Gastrocnemius medialis (tissue), 4 donors: ENCODE measurements at regions not wholly inside any gene's neighbourhood (a gene's known extent, or its start where the extent isn't known, plus 50 kb on each side); places are given as distances from the start of the nearest gene placed in this dataset.

Experiments
- ATAC-seq, 2 donors: fragments of 150-250 bp; one replicate each; pipeline ENCODE4 v1.9.1; 2016
- DNase-seq, 2 donors: peaks; one replicate each; pipeline ENCODE4 v3.0.0-alpha.2; 2019
- H3K27ac ChIP-seq, 4 donors: fragments of 200-600 bp; sonication (generic); 1 replicate in 1 of 4; 2 replicates in 3 of 4; pipeline ENCODE4 v1.5.1; 2016 to 2018; ENCODE audit warnings: mild to moderate bottlenecking in 2 of 4, moderate library complexity in 1 of 4
- H3K27me3 ChIP-seq, 3 donors: fragments of 200-600 bp; sonication (generic) in 2 of 3; 1 replicate in 1 of 3; 2 replicates in 2 of 3; pipeline versions ENCODE4 v1.5.1 to v1.6.0; 2016 to 2019; ENCODE audit warnings: mild to moderate bottlenecking in 1 of 3, moderate library complexity in 1 of 3
- H3K36me3 ChIP-seq, 2 donors: fragments of 200-600 bp; sonication (generic) in 1 of 2; one replicate each; pipeline ENCODE4 v1.5.1; 2017 to 2018
- H3K4me1 ChIP-seq, 2 donors: fragments of 200-600 bp; sonication (generic) in 1 of 2; one replicate each; pipeline ENCODE4 v1.5.1; 2016 to 2017; ENCODE audit warnings: mild to moderate bottlenecking in 2 of 2
- H3K4me3 ChIP-seq, 4 donors: fragments of 200-600 bp; sonication (generic) in 3 of 4; 1 replicate in 1 of 4; 2 replicates in 3 of 4; pipeline ENCODE4 v1.5.1; 2016 to 2019; ENCODE audit warnings: mild to moderate bottlenecking in 2 of 4
- H3K9me3 ChIP-seq, 3 donors: fragments of 200-600 bp; sonication (generic) in 2 of 3; 1 replicate in 1 of 3; 2 replicates in 2 of 3; pipeline ENCODE4 v1.5.1; 2016 to 2019
- CTCF ChIP-seq, 5 experiments: fragments of 450-650 bp in 3 of 5; fragments of 200-600 bp in 2 of 5; sonication (generic) in 2 of 5; IDR thresholded peaks in 4 of 5; conservative IDR thresholded peaks in 1 of 5; 1 replicate in 4 of 5; 2 replicates in 1 of 5; pipeline ENCODE4 v1.5.1; 2016 to 2019; ENCODE audit warnings: antibody characterized with exemption in 5 of 5, mild to moderate bottlenecking in 3 of 5, moderate library complexity in 3 of 5
- POLR2A ChIP-seq, 2 donors: fragments of 450-650 bp; IDR thresholded peaks; one replicate each; pipeline ENCODE4 v1.6.1; 2017; ENCODE audit warnings: antibody characterized with exemption in 2 of 2, mild to moderate bottlenecking in 2 of 2, moderate library complexity in 2 of 2
- in situ Hi-C, 4 donors: fragments of 200-750 bp; cut with MboI; loops; one replicate each; pipeline versions ENCODE4 v1.15.0 to v1.8.0; 2017; ENCODE audit warnings: low sequenced_read_pairs in 4 of 4
- intact Hi-C: fragments of 100-400 bp; cut with DNase I; formaldehyde crosslinking; loops from one replicate; pipeline ENCODE4 v1.15.1; 2023; ENCODE audit warnings: low total_unique reads

- intact Hi-C loops: loop anchor here (5.0 kb wide), 1 partner anchor 43 kb away; no protein-coding TSS in a partner anchor
- no peaks in the 10 kb centered on the region for H3K27me3 ChIP-seq
- no peak for DNase-seq
- no peaks in the 10 kb centered on the region for H3K36me3 ChIP-seq
- peaks cover 0 to 12% of the 10 kb centered on the region in 2 donors for H3K4me1 ChIP-seq
- in situ Hi-C loops: loop anchor here in 2 of 4 donors (5.0 kb wide), 2 partner anchors 113 to 118 kb away; no protein-coding TSS in a partner anchor
- H3K27ac ChIP-seq: no peak overlapping the region
- TF ChIP-seq CTCF (IDR thresholded peaks at IDR 0.05 in 4 of 5, conservative IDR thresholded peaks at IDR 0.05 in 1 of 5): no peak
- H3K4me3 ChIP-seq: no peak overlapping the region
- ATAC-seq: no peak
- no peaks in the 10 kb centered on the region for H3K9me3 ChIP-seq
Measured at GRCh38 chr3:124569761-124570160, 160.5 kb upstream of the UMPS start.

- DNase-seq (no peak), ATAC-seq (no peak)
- TF ChIP-seq POLR2A (IDR thresholded peaks at IDR 0.05) (no peak), CTCF (IDR thresholded peaks at IDR 0.05 in 4 of 5, conservative IDR thresholded peaks at IDR 0.05 in 1 of 5) (no peak)
- in situ Hi-C loops (loop anchor here in 1 of 4 donors (5.0 kb wide), 1 partner anchor 112 kb away; no protein-coding TSS in a partner anchor), intact Hi-C loops (no loop called here)
- no peak overlapping the region for H3K4me3 ChIP-seq
- H3K9me3 ChIP-seq: no peaks in the 10 kb centered on the region
- H3K27me3 ChIP-seq: no peaks in the 10 kb centered on the region
- H3K27ac ChIP-seq: no peak overlapping the region
- peaks cover 0 to 9% of the 10 kb centered on the region in 2 donors for H3K4me1 ChIP-seq
- H3K36me3 ChIP-seq: no peaks in the 10 kb centered on the region
Measured at GRCh38 chr3:124570232-124570631, 160.0 kb upstream of the UMPS start.

DNA sequence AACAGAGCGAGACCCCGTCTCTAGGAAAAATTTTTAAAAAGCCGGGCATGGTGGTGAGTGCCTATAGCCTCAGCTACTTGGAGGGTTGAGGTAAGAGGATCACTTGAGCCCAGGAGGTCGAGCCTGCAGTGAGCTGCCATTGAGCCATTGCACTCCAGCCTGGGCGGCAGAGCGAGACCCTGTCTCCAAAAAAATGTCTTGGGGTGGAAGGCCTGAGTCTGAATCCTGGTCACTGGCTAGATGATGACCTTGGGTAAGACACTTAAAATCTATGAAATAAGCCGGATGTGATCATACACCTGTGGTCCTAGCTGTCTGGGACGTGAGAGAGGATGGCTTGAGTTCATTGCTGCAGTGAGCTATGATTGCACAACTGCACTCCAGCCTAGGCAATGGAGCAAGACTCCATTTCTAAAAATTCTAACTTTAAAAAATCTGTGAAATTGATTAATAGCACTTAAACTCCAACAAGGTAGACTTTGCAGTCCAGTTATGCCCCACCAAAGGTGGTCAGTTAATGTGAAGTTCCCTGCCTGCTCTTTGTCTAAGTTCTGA lies 157.3 kb upstream of the UMPS start:
- in situ Hi-C loops: loop anchor here in 1 of 4 donors (5.0 kb wide), 1 partner anchor 109 kb away; no protein-coding TSS in a partner anchor
- intact Hi-C loops: no loop called here
- Histone ChIP-seq H3K4me3 (no peak overlapping the region), H3K4me1 (peaks cover 10 to 19% of the 10 kb centered on the region in 2 donors), H3K36me3 (no peaks in the 10 kb centered on the region), H3K9me3 (no peaks in the 10 kb centered on the region), H3K27ac (no peak overlapping the region), H3K27me3 (no peaks in the 10 kb centered on the region)
- TF ChIP-seq CTCF (IDR thresholded peaks at IDR 0.05 in 4 of 5, conservative IDR thresholded peaks at IDR 0.05 in 1 of 5) (no peak), POLR2A (IDR thresholded peaks at IDR 0.05) (no peak)
- DNase-seq (no peak), ATAC-seq (no peak)

DNA sequence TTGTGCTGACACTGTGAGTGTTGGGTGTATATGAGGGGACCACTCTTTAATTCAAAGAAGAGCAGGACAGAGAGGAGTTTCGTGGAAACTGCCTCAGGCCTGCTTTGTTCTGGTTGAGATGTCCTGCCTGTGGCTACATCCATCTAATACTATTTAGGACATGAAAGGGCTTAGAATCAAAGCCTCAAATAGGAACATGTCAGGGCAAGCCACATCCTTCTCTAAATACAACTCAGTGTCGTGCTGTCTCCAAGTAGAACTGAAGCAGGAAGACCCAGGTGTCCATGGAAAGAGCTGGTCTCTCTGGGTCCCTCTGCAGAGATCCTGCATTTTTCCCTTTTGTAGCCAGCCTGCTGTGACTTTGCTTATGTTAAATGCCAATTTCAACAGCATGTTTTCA lies 156.2 kb upstream of the UMPS start:
- TF ChIP-seq POLR2A (IDR thresholded peaks at IDR 0.05) (no peak), CTCF (IDR thresholded peaks at IDR 0.05 in 4 of 5, conservative IDR thresholded peaks at IDR 0.05 in 1 of 5) (no peak)
- H3K9me3 ChIP-seq: no peaks in the 10 kb centered on the region
- H3K36me3 ChIP-seq: no peaks in the 10 kb centered on the region
- no peak for DNase-seq
- in situ Hi-C loops (loop anchor here in 1 of 4 donors (5.0 kb wide), 1 partner anchor 108 kb away; no protein-coding TSS in a partner anchor), intact Hi-C loops (no loop called here)
- ATAC-seq: no peak
- H3K4me1 ChIP-seq: peaks cover 10 to 19% of the 10 kb centered on the region in 2 donors
- no peaks in the 10 kb centered on the region for H3K27me3 ChIP-seq
- H3K27ac ChIP-seq: no peak overlapping the region
- no peak overlapping the region for H3K4me3 ChIP-seq
